Transverse colon (tissue), 3 donors: ENCODE measurements at regions not wholly inside any gene's neighbourhood (a gene's known extent, or its start where the extent isn't known, plus 50 kb on each side); places are given as distances from the start of the nearest gene placed in this dataset.

Experiments used
- CTCF ChIP-seq, 5 experiments: fragments of 200-600 bp in 3 of 5; fragments of 450-650 bp in 2 of 5; sonication (generic) in 3 of 5; IDR thresholded peaks; 1 replicate in 2 of 5; 2 replicates in 3 of 5; pipeline ENCODE4 v1.5.1; 2016 to 2017; ENCODE audit warnings: antibody characterized with exemption in 5 of 5, inconsistent platforms in 3 of 5, mild to moderate bottlenecking in 2 of 5, moderate library complexity in 1 of 5
- EP300 ChIP-seq: sonication (generic); formaldehyde crosslinking; IDR thresholded peaks from one replicate; pipeline ENCODE4 v1.6.1; 2017; ENCODE audit warnings: antibody characterized with exemption, low read depth
- POLR2A ChIP-seq: fragments of 450-650 bp; IDR thresholded peaks from one replicate; pipeline ENCODE4 v1.6.1; 2016; ENCODE audit warnings: antibody characterized with exemption, mild to moderate bottlenecking, moderate library complexity

DNA sequence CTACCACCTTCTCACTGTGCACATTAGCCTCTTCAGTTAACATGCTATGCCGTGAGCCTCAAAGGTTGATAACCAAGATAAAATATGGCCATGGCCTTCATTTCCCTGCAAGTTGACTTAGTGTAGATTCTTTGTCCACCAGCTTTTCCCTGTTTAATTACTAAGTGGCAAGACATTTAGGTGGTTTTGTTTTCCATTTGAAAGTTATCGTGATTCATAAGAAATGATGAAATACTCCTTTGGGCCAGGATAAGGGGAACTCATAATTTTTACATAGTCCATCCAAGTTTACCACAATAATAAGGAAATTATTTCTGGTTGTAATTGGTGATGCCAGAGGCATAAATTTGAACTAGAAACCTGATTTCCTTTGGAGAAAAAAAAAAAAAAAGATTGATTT is 609.6 kb downstream of the TAF11L14 start:
- TF ChIP-seq CTCF (IDR thresholded peaks at IDR 0.05) (no peak), POLR2A (no peak), EP300 (no peak)
